ENCODE measurements at regions not wholly inside any gene's neighbourhood (a gene's known extent, or its start where the extent isn't known, plus 50 kb on each side); places are given as distances from the start of the nearest gene placed in this dataset.

DNA sequence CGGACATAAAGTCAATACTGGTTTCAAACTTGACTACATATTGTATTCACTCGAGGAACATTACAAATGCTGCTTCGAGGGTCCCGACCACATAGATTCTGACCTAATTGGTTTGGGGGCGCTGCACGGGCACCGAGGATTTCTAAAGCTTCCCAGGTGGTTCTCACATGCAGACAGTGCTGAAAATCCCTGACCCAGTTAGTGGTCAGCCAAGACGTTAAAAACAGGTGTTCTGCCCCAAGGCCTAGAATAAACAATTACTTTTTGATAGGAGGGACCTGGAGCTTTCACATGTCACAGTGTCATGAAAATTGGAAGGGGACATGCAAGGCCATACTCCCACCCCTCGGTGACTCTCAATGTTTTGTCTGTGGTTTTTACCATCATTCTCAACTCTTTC lies 368.9 kb downstream of the RNF144A start (continued):
- TF ChIP-seq, protein P1, sequence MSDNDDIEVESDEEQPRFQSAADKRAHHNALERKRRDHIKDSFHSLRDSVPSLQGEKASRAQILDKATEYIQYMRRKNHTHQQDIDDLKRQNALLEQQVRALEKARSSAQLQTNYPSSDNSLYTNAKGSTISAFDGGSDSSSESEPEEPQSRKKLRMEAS (IDR thresholded peaks at IDR 0.05): no peak
- TF ChIP-seq, protein P2, sequence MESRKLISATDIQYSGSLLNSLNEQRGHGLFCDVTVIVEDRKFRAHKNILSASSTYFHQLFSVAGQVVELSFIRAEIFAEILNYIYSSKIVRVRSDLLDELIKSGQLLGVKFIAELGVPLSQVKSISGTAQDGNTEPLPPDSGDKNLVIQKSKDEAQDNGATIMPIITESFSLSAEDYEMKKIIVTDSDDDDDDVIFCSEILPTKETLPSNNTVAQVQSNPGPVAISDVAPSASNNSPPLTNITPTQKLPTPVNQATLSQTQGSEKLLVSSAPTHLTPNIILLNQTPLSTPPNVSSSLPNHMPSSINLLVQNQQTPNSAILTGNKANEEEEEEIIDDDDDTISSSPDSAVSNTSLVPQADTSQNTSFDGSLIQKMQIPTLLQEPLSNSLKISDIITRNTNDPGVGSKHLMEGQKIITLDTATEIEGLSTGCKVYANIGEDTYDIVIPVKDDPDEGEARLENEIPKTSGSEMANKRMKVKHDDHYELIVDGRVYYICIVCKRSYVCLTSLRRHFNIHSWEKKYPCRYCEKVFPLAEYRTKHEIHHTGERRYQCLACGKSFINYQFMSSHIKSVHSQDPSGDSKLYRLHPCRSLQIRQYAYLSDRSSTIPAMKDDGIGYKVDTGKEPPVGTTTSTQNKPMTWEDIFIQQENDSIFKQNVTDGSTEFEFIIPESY (IDR thresholded peaks at IDR 0.05): no peak
- TF ChIP-seq JUND (IDR thresholded peaks at IDR 0.05) (no peak), EGR1 (IDR thresholded peaks at IDR 0.05; ENCODE audit: low read depth in 2 of 2) (no peak)

DNA sequence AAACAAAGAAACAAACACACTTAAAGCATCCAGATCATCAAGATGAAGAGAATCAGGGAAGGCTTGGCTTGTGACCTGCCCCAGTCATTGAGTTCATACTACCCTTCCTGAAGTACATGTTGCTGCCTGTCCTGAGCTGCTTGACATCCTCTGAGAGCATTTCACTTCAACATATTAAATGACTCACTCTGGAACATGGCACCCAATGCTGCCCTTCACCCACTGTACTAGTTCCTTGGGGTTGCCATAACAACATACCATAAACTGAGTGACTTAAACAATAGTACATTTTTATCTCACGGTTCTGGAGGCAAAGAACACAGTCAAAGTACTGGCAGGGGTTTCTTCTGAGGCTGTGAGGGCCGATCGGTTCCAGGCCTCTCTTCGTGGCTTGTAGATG lies 371.3 kb downstream of the RNF144A start:
- no peak for DNase-seq (ENCODE audit: low spot score)

DNA sequence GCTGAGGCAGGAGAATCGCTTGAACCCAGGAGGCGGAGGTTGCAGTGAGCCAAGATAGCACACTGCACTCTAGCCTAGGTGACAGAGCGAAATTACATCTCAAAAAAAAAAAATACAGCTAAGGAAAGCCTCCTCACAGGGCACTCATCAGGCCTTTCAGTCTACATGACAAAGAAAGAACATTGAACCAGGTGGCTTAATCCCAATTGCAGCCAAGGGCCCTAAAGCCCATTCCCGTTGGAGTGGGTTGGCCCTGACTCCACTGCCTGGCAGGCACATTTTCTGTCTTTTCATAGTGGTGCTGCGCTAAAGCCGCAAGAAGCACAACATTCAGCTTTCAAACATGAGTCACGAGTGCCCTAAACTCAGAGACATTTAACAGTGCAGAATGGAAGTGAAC lies 372.5 kb downstream of the RNF144A start:
- H3K9me3 ChIP-seq (ENCODE audit: control insufficient read depth in 4 of 4, low read length in 3 of 4): no peaks in the 10 kb centered on the region
- DNase-seq (ENCODE audit: low spot score): no peak
- WGBS: 90% methylated on average over 7 of the region's 7 CpGs
- H3K4me3 ChIP-seq (ENCODE audit: low read depth in 1 of 3, low read length in 3 of 3): no peak overlapping the region
- no peak overlapping the region for H3K27ac ChIP-seq (ENCODE audit: low read depth in 1 of 2, low read length in 2 of 2)
- no peak for TF ChIP-seq FOXA1 (IDR thresholded peaks at IDR 0.05)
- H3K27me3 ChIP-seq (ENCODE audit: control insufficient read depth in 4 of 4, insufficient read depth in 4 of 4, low read length in 3 of 4): no peaks in the 10 kb centered on the region
- H3K4me1 ChIP-seq (ENCODE audit: control insufficient read depth in 4 of 4, insufficient read depth in 4 of 4, low read length in 3 of 4): no peaks in the 10 kb centered on the region
- H3K9ac ChIP-seq (ENCODE audit: low read depth in 1 of 2, low read length in 2 of 2): no peak overlapping the region
- no peaks in the 10 kb centered on the region for H3K36me3 ChIP-seq (ENCODE audit: control insufficient read depth in 4 of 4, insufficient read depth in 3 of 4, low read depth in 1 of 4, low read length in 3 of 4)

More for the DNA sequence above, 371.3 kb downstream of the RNF144A start:
- H3K9me3 ChIP-seq (ENCODE audit: control insufficient read depth in 4 of 4, low read length in 3 of 4): no peaks in the 10 kb centered on the region
- TF ChIP-seq JUND (IDR thresholded peaks at IDR 0.05) (no peak), GABPA (IDR thresholded peaks at IDR 0.05 in 1 of 2, conservative IDR thresholded peaks at IDR 0.05 in 1 of 2) (no peak), RAD21 (IDR thresholded peaks at IDR 0.05) (no peak)
- no peaks in the 10 kb centered on the region for H3K4me1 ChIP-seq (ENCODE audit: control insufficient read depth in 4 of 4, insufficient read depth in 4 of 4, low read length in 3 of 4)
- 88% methylated on average over 4 of the region's 4 CpGs for WGBS
- H3K27me3 ChIP-seq (ENCODE audit: control insufficient read depth in 4 of 4, insufficient read depth in 4 of 4, low read length in 3 of 4): no peaks in the 10 kb centered on the region
- no peak overlapping the region for H3K9ac ChIP-seq (ENCODE audit: low read depth in 1 of 2, low read length in 2 of 2)
- no peak overlapping the region for H3K27ac ChIP-seq (ENCODE audit: low read depth in 1 of 2, low read length in 2 of 2)
- no peak overlapping the region for H3K4me3 ChIP-seq (ENCODE audit: low read depth in 1 of 3, low read length in 3 of 3)
- no peaks in the 10 kb centered on the region for H3K36me3 ChIP-seq (ENCODE audit: control insufficient read depth in 4 of 4, insufficient read depth in 3 of 4, low read depth in 1 of 4, low read length in 3 of 4)

DNA sequence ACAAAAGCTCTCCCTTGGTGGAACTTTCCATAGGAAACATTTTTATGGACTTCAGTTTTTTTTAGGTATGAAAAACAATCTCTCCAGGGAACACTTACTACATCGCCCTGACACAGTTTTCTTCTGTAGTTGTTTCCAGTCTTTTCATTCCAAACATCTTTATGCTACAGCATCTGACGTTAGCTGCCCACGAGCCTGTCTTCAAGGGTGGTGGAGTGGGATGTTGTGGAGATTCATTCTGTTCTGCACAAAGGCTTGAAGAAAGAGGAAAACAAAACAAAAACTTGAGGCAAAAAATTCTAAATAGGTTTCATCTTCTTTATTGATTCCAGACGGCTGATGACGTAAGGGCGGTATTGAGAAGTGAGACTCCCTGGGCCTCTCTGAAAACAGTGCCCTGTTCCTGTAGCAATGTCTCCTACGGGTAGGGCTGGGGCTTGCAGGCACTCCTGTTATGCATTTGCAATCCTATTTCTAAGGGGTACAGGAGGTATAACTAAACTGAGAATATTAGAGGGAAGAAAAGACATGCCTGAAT lies 375.0 kb downstream of the RNF144A start:
- Histone ChIP-seq H3K36me3 (ENCODE audit: control insufficient read depth in 4 of 4, insufficient read depth in 3 of 4, low read depth in 1 of 4, low read length in 3 of 4) (no peaks in the 10 kb centered on the region), H3K4me3 (ENCODE audit: low read depth in 1 of 3, low read length in 3 of 3) (no peak overlapping the region), H3K4me1 (ENCODE audit: control insufficient read depth in 4 of 4, insufficient read depth in 4 of 4, low read length in 3 of 4) (no peaks in the 10 kb centered on the region), H3K9ac (ENCODE audit: low read depth in 1 of 2, low read length in 2 of 2) (no peak overlapping the region), H3K27me3 (ENCODE audit: control insufficient read depth in 4 of 4, insufficient read depth in 4 of 4, low read length in 3 of 4) (no peaks in the 10 kb centered on the region), H3K9me3 (ENCODE audit: control insufficient read depth in 4 of 4, low read length in 3 of 4) (no peaks in the 10 kb centered on the region), H3K27ac (ENCODE audit: low read depth in 1 of 2, low read length in 2 of 2) (no peak overlapping the region)
- 83% methylated on average over 7 of the region's 7 CpGs for WGBS
- no peak for DNase-seq (ENCODE audit: low spot score)
- TF ChIP-seq FOXA1 (IDR thresholded peaks at IDR 0.05) (no peak), YY1 (IDR thresholded peaks at IDR 0.05) (no peak), TAF1 (conservative IDR thresholded peaks at IDR 0.05) (no peak), RXRA (IDR thresholded peaks at IDR 0.05) (no peak), EGR1 (IDR thresholded peaks at IDR 0.05; ENCODE audit: low read depth in 2 of 2) (no peak), RAD21 (IDR thresholded peaks at IDR 0.05) (no peak), HNF4G (IDR thresholded peaks at IDR 0.05) (no peak), NR2F2 (IDR thresholded peaks at IDR 0.05) (no peak), SP1 (IDR thresholded peaks at IDR 0.05) (no peak), JUND (IDR thresholded peaks at IDR 0.05) (no peak), FOXA2 (IDR thresholded peaks at IDR 0.05) (no peak)
- TF ChIP-seq, protein P1 (IDR thresholded peaks at IDR 0.05): no peak
- TF ChIP-seq, protein P3, sequence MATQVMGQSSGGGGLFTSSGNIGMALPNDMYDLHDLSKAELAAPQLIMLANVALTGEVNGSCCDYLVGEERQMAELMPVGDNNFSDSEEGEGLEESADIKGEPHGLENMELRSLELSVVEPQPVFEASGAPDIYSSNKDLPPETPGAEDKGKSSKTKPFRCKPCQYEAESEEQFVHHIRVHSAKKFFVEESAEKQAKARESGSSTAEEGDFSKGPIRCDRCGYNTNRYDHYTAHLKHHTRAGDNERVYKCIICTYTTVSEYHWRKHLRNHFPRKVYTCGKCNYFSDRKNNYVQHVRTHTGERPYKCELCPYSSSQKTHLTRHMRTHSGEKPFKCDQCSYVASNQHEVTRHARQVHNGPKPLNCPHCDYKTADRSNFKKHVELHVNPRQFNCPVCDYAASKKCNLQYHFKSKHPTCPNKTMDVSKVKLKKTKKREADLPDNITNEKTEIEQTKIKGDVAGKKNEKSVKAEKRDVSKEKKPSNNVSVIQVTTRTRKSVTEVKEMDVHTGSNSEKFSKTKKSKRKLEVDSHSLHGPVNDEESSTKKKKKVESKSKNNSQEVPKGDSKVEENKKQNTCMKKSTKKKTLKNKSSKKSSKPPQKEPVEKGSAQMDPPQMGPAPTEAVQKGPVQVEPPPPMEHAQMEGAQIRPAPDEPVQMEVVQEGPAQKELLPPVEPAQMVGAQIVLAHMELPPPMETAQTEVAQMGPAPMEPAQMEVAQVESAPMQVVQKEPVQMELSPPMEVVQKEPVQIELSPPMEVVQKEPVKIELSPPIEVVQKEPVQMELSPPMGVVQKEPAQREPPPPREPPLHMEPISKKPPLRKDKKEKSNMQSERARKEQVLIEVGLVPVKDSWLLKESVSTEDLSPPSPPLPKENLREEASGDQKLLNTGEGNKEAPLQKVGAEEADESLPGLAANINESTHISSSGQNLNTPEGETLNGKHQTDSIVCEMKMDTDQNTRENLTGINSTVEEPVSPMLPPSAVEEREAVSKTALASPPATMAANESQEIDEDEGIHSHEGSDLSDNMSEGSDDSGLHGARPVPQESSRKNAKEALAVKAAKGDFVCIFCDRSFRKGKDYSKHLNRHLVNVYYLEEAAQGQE (IDR thresholded peaks at IDR 0.05): no peak
- TF ChIP-seq, protein P4, sequence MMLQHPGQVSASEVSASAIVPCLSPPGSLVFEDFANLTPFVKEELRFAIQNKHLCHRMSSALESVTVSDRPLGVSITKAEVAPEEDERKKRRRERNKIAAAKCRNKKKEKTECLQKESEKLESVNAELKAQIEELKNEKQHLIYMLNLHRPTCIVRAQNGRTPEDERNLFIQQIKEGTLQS (IDR thresholded peaks at IDR 0.05): no peak
- TF ChIP-seq, protein P5, sequence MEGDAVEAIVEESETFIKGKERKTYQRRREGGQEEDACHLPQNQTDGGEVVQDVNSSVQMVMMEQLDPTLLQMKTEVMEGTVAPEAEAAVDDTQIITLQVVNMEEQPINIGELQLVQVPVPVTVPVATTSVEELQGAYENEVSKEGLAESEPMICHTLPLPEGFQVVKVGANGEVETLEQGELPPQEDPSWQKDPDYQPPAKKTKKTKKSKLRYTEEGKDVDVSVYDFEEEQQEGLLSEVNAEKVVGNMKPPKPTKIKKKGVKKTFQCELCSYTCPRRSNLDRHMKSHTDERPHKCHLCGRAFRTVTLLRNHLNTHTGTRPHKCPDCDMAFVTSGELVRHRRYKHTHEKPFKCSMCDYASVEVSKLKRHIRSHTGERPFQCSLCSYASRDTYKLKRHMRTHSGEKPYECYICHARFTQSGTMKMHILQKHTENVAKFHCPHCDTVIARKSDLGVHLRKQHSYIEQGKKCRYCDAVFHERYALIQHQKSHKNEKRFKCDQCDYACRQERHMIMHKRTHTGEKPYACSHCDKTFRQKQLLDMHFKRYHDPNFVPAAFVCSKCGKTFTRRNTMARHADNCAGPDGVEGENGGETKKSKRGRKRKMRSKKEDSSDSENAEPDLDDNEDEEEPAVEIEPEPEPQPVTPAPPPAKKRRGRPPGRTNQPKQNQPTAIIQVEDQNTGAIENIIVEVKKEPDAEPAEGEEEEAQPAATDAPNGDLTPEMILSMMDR (IDR thresholded peaks at IDR 0.05; ENCODE audit: low read depth, low read length, missing input control): no peak
